ENCODE measurements at regions not wholly inside any gene's neighbourhood (a gene's known extent, or its start where the extent isn't known, plus 50 kb on each side); places are given as distances from the start of the nearest gene placed in this dataset.

- TF ChIP-seq, protein P1, sequence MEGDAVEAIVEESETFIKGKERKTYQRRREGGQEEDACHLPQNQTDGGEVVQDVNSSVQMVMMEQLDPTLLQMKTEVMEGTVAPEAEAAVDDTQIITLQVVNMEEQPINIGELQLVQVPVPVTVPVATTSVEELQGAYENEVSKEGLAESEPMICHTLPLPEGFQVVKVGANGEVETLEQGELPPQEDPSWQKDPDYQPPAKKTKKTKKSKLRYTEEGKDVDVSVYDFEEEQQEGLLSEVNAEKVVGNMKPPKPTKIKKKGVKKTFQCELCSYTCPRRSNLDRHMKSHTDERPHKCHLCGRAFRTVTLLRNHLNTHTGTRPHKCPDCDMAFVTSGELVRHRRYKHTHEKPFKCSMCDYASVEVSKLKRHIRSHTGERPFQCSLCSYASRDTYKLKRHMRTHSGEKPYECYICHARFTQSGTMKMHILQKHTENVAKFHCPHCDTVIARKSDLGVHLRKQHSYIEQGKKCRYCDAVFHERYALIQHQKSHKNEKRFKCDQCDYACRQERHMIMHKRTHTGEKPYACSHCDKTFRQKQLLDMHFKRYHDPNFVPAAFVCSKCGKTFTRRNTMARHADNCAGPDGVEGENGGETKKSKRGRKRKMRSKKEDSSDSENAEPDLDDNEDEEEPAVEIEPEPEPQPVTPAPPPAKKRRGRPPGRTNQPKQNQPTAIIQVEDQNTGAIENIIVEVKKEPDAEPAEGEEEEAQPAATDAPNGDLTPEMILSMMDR (conservative IDR thresholded peaks at IDR 0.05) = no peak
- no peak for TF ChIP-seq ZFX (IDR thresholded peaks at IDR 0.05)
Measured at GRCh38 chr9:28056006-28056405, 482.7 kb upstream of the C9orf72 start.

Measured in C4-2B (cell line).